ENCODE measurements at regions not wholly inside any gene's neighbourhood (a gene's known extent, or its start where the extent isn't known, plus 50 kb on each side); places are given as distances from the start of the nearest gene placed in this dataset.
A peak's percentile ranks its signal among the peaks of the same experiment; 100 is the strongest.

- ChIA-PET POLR2A (no interaction called here), CTCF (interaction anchor here (0.7 kb wide), 1 partner anchor 1691 kb away, joined by 6 read pairs; no protein-coding TSS in a partner anchor)
- peak; percentile 6 for DNase-seq (ENCODE audit: unreplicated experiment)
- intact Hi-C loops (cut with micrococcal nuclease) = no loop called here
- H3K36me3 Mint-ChIP-seq (ENCODE audit: insufficient read depth, unreplicated experiment) = no peaks in the 10 kb centered on the region
- no peaks in the 10 kb centered on the region for H3K27me3 Mint-ChIP-seq (ENCODE audit: insufficient read depth, unreplicated experiment)
- TF ChIP-seq CTCF (IDR thresholded peaks at IDR 0.05; ENCODE audit: unreplicated experiment) = no peak
- no TSS peak for BruUV-seq (replicated peaks)
- no peak overlapping the region for H3K4me3 Mint-ChIP-seq (ENCODE audit: unreplicated experiment)
- H3K27ac Mint-ChIP-seq (ENCODE audit: low read depth, unreplicated experiment) = no peak overlapping the region
- no peaks in the 10 kb centered on the region for H3K4me1 Mint-ChIP-seq (ENCODE audit: insufficient read depth, unreplicated experiment)
- no peaks in the 10 kb centered on the region for H3K9me3 Mint-ChIP-seq (ENCODE audit: unreplicated experiment)
Measured at GRCh38 chr6:48889429-48889828, 573.6 kb downstream of the MMUT start.

- Mint-ChIP-seq H3K4me3 (ENCODE audit: unreplicated experiment) (no peak overlapping the region), H3K36me3 (ENCODE audit: insufficient read depth, unreplicated experiment) (no peaks in the 10 kb centered on the region), H3K27me3 (ENCODE audit: insufficient read depth, unreplicated experiment) (no peaks in the 10 kb centered on the region), H3K27ac (ENCODE audit: low read depth, unreplicated experiment) (no peak overlapping the region), H3K4me1 (ENCODE audit: insufficient read depth, unreplicated experiment) (no peaks in the 10 kb centered on the region), H3K9me3 (ENCODE audit: unreplicated experiment) (no peaks in the 10 kb centered on the region)
- TF ChIP-seq CTCF (IDR thresholded peaks at IDR 0.05; ENCODE audit: unreplicated experiment) = no peak
- POLR2A ChIA-PET = no interaction called here
- CTCF ChIA-PET = no interaction called here
- no TSS peak for BruUV-seq (replicated peaks)
- intact Hi-C loops (cut with micrococcal nuclease) = loop anchor here (5.0 kb wide), 1 partner anchor 781 kb away; no protein-coding TSS in a partner anchor
- no peak for DNase-seq (ENCODE audit: unreplicated experiment)
Measured at GRCh38 chr6:48883116-48883515, 579.9 kb downstream of the MMUT start.

DNA sequence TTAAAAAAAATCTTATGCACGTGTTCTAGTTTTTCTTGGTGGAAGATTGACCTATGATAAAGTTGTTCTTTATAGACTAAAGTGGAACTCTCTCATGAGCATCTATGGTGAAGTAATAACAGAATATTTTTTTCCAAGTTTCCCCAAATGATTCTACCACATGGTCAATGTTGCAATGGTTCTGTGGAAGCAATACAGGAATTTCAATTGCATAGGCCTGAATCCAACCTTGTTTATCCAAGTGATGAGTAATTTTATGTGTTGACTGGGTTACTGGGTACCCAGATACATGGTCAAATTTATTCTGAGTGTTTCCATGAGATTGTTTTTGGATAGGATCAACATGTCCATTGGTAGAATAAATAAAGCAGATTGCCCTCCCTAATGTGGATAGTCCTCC is 581.5 kb downstream of the MMUT start:
- TF ChIP-seq CTCF (IDR thresholded peaks at IDR 0.05; ENCODE audit: unreplicated experiment) = no peak
- H3K4me3 Mint-ChIP-seq (ENCODE audit: unreplicated experiment) = no peak overlapping the region
- intact Hi-C loops (cut with micrococcal nuclease) = loop anchor here (5.0 kb wide), 1 partner anchor 779 kb away; no protein-coding TSS in a partner anchor
- H3K27ac Mint-ChIP-seq (ENCODE audit: low read depth, unreplicated experiment) = no peak overlapping the region
- CTCF ChIA-PET = no interaction called here
- POLR2A ChIA-PET = interaction anchor here (1.3 kb wide), 1 partner anchor 19 kb away, joined by 3 read pairs; no protein-coding TSS in a partner anchor
- BruUV-seq (replicated peaks) = no TSS peak
- no peaks in the 10 kb centered on the region for H3K36me3 Mint-ChIP-seq (ENCODE audit: insufficient read depth, unreplicated experiment)
- H3K9me3 Mint-ChIP-seq (ENCODE audit: unreplicated experiment) = no peaks in the 10 kb centered on the region
- DNase-seq (ENCODE audit: unreplicated experiment) = peak; percentile 21
- no peaks in the 10 kb centered on the region for H3K27me3 Mint-ChIP-seq (ENCODE audit: insufficient read depth, unreplicated experiment)
- no peaks in the 10 kb centered on the region for H3K4me1 Mint-ChIP-seq (ENCODE audit: insufficient read depth, unreplicated experiment)

- no peaks in the 10 kb centered on the region for H3K27me3 Mint-ChIP-seq (ENCODE audit: insufficient read depth, unreplicated experiment)
- no peak overlapping the region for H3K4me3 Mint-ChIP-seq (ENCODE audit: unreplicated experiment)
- intact Hi-C loops (cut with micrococcal nuclease) = no loop called here
- no peak overlapping the region for H3K27ac Mint-ChIP-seq (ENCODE audit: low read depth, unreplicated experiment)
- BruUV-seq (replicated peaks) = no TSS peak
- TF ChIP-seq CTCF (IDR thresholded peaks at IDR 0.05; ENCODE audit: unreplicated experiment) = no peak
- H3K9me3 Mint-ChIP-seq (ENCODE audit: unreplicated experiment) = no peaks in the 10 kb centered on the region
- ChIA-PET CTCF (no interaction called here), POLR2A (no interaction called here)
- no peak for DNase-seq (ENCODE audit: unreplicated experiment)
- H3K4me1 Mint-ChIP-seq (ENCODE audit: insufficient read depth, unreplicated experiment) = no peaks in the 10 kb centered on the region
- H3K36me3 Mint-ChIP-seq (ENCODE audit: insufficient read depth, unreplicated experiment) = no peaks in the 10 kb centered on the region
Measured at GRCh38 chr6:48869595-48869994, 593.5 kb downstream of the MMUT start.

Measured in MCF 10A (cell line).